Stimulated activated naive CD4-positive, alpha-beta T cell treated with Interleukin-2 at 50 U/mL for 16 hours (primary cell): ENCODE measurements at regions not wholly inside any gene's neighbourhood (a gene's known extent, or its start where the extent isn't known, plus 50 kb on each side); places are given as distances from the start of the nearest gene placed in this dataset.

Experiments
- DNase-seq: peaks from one replicate; lab custom pipeline; 2025; lab: John Stamatoyannopoulos, UW

DNA sequence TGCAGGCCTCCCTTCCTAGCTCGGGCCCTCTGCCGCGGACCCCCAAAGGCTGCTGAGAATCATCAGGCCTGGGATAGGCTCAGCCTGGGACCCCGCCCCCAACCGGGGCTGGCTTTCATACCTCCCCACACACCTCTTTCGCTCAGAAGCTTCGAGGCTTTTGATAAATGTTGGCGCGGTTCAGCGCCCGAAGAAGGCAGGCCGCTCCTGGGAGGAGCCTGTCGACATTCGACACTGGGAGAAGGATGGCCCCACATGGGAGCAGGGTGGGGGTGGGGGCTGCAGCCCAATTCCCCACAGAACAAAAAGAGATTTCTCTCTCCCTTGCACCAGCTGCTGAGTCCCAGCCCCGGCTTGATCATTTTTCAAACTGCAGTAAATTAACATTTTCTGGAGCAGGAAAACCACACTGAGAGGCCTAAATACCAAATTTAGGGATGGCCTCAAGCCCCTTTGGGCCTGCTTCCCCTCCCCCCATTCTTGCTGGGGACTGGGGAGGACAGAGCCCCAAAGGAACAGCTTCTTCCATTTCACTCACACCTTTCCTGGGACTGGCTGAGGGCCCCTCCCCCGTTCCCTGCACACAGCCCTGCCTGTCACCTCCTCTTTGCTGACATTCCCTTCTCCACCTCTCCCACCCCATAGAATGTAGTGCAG, 112.9 kb upstream of the PJA1 start:
- DNase-seq = no peak

DNA sequence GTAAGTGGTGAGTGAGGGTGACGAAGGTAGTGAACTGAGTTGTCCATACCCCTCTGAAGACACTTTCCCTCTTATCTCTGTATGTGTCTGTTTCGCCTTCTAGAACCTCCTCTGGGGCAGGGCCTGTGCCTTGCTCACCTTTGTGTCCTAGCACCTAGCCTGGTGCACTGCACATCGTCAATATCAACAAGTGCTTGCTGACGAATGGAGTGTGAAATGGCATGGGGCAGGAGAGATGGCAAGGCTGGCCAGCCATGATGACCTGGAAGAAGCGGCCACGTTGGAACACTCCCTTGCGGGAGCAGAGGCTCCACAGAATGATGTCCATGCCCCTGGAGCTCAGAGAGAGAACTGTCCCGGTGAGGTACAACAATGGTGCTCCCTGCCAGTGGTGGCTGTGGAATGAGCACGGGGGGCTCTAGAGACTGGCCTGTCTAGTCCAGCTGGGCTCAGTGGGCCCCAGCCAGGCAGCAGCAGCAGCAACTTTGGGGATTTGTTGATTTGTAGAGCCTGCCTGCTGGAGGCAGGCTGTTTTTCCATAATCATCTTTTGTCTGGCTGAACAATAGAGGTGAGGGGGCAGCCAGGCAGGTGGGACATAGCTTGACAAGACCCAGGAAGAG, 112.2 kb upstream of the PJA1 start:
- DNase-seq = no peak

DNA sequence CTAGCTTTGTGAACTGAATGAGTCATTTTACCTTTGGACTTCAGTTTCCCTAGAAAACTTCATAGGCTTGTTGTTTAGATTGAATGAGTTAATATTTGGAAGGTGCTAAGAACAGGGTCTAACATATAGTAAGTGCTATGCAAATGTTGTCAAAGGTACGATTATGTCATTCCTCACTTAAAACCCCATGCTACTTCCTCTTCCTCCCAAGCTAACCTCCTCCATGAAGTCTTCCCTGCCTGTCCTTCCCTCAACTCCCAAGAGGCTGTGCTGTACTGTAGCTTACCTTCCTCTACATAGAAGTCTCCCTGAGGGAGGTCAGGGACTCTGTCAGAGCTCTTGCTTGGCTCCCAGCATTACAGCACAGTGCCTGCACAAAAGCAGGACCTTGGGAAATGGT, 103.4 kb upstream of the PJA1 start:
- no peak for DNase-seq

DNA sequence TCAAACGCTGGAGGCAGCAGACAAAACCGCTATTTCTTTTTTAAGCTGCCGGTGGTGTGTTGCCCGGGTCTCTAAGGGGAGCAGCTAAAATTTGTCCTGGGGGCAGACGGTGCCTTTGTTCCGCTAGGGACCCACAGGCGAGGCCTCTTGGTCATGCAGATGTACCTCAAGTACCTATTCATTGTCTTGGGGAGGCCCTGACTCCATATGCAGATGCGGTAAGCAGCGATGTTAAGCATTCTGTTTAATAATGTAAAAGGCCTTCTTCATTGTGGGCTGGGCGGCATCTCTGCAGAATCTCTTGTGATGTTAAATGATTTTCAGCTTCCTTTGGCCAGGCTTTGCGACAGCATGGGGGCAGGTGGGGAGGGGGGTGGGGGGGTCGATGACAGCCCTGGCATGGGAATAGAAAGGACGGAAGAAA, 98.9 kb upstream of the PJA1 start:
- DNase-seq = no peak

DNA sequence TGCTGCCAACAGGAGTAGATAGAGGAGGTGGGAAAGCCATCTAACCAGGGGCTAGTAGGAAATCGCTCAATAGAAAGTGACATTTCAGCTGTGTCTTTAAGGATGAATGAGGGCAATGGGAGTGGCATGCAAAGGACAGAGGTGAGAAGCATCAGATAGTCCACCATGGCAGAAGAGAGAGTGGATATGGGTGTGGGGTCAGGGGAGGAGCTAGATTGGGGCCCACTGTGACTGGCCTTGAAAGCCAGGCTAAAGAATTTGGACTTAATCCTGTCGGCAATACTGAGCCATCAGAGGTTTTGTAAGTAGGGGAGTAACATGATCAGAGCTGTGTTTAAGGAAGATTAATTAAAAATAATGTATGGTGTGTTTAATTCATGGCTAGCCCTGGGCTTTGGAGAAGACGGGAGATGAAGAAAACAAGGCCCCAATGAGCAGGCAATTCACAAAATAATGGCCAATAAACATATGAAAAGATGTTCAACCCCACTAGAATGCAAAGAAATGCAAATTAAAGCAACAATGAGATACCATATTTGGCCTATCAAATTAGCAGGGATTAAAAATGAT, 98.1 kb upstream of the PJA1 start:
- DNase-seq = no peak

DNA sequence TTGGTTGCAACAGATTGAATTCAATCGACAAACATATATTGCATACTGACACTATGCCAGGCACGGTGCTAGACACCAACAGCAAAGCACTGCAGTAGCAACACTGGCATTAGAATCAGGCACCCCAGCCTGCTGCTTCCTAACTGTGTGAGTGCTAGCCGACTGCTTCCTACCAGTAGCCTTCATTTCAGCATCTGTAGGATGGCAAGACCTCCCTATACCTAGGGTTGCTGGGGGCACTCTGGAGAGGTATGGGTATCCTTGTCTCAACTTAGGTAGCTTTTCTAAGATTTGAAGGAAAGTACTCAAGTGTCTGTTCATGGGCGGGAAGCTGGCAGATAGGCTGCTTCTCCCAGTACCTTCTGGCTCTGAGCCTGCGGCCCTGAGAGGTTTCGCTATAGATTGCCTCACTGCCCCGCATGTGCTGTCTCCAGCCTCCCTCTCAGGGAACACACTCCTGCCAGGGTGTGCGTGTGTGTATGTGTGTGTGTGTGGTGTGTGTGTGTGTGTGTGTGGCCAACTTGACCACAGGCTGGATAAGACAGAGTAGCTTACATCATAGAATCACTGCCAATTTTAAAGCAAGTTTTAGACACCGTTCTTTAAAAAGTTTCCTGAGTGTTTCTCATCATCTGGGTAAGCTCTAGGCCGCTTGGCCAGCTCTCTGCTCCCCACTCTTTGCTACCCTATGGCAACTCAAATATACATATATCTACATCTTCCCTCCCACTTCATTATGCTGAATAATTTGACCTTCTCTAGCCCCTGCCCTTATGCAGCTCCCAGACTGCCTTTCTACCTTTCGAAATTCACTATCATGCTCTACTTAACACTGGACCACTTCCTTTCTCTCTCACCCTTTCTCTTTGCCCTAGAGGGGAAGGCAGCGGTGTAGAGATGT, 97.0 kb upstream of the PJA1 start:
- DNase-seq = no peak

DNA sequence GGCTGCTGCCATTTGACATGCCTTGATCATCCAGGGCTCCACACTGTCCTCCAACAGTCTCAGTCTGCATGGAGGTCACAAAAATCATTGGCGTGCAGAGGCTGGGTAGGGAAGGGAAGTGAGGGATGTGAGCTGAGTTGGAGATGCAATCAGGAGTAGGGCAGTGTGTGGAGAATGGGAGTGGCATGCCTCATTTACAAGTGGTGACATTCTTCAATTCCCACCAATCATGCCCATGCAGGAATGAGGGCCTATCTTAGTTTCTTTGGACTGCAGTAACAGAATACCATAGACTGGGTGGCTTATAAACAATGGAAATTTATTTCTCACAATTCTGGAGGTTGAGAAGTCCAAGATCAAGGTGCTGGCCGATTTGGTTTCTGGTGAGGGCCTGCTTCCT, 94.9 kb upstream of the PJA1 start:
- no peak for DNase-seq

DNA sequence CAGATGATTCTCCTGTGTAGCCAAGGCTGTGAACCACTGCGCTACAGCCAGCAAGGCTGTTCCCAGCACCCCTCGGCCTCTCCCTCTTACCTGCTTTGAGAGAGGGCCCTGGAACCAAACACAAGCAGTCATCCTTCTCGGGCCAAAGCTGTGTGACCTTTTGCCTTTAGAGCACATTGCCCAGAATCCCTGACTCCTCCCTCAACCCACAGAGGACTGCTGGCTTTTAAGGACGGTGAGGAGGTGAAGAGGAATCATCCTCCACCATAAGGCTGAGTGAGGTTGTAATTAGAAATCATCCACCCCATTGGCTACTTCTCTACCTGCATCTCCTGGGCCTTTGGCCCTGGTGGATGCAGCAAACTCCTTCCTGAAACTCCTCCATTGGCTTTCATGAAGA, 93.6 kb upstream of the PJA1 start:
- no peak for DNase-seq

DNA sequence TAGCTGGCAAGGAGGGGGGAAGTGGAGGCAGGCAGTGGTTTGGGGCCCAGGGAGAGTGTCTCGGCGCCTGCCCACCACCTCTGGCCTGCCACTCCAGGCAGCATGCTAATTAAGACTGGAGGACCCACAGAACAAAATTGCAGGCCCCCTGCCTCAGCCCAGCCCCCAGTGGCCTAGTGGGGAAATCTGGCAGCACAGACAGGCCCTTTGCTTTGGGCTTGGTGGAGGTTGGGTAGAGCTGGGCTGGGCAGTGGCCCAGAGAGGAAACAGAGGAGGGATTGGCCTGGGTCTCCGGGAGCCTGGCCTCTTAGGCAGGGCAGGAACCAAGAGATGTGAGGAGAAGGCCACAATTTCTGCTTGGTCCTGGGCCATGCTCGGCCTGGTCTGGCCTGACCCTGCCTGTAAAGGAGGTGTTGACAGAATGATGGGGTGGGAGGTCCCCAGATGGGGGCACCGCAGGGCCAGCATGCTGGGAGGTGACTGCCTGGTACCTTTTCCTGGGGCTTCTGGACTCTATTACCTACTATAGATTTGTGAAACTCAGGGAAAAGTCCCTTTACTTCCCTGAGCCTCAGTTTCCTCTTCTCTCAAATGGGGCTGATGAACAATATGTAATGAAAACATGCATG, 92.4 kb upstream of the PJA1 start:
- DNase-seq = no peak

DNA sequence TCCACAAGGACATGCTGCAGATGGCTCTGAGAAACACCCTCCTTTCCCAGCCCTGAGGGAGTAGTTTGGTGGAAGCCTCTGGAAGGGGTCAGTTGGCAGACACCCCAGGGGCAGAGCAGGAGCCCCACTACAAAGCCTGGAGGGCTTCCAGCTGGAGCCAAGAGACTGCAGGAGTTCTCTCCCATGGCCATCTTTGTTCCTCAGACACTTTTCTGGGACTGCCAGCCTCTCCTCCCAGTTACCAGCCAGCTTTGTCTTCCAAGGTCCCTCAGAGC, 91.0 kb upstream of the PJA1 start:
- DNase-seq = no peak

DNA sequence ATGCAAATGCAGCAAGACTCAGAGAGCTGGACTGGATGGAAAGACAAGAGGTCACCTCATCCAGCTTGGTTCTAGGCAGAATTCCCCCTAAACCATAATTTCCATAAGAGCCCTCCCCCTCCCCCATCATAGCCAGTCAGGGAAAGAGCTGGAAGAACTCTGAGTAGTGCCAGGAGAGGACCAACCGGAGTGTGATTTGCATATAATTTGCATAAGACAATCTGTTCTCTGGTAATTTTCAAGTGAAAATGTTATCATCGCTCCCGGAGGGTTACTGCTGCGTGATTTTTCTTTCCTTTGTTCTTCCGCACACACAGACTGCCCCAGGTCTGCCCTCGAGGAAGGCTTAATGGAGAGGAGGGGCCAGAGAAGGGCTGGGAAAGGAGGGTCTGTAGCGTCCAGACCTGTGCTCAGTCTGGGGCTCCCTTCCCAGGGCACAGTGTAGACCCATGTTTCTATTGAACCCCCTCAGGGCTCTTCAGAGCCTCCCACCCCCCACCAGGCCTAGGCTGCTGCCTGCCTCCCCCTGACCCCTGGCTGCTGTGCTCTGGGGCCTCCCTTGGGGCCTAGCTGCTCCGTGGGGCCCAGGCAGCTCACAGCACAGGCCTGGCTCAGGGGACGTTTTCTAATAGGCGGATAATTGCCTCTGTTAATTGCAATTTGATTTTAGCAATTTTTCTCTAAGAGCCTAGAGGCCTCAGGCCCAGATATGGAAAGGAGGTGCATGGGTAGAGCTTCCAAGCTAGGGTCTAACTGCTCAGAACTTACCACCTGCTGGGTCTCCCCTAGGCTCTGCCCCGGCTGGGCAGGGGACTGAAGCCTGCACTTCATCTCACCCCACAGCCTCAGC, 90.4 kb upstream of the PJA1 start:
- DNase-seq = no peak

DNA sequence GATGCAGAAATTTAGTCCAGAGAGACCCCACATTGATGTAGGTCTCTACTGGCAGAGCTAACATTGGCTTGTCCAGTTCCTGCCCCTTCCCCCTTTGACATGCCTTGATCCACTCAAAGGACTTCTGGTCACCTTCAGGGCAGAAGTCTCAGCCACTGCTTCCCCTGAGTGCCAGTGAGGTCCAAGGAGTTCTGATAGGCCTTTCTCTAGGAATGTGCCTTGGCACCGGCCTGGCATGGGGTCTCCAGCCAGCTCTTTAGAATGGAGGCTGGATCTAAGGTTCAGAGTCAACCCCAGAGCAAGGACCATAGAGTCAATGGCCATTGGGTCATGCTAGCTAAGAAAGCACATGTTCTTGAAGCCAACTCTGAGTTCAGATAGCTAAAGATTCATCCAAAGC, 88.6 kb upstream of the PJA1 start:
- DNase-seq = no peak

DNA sequence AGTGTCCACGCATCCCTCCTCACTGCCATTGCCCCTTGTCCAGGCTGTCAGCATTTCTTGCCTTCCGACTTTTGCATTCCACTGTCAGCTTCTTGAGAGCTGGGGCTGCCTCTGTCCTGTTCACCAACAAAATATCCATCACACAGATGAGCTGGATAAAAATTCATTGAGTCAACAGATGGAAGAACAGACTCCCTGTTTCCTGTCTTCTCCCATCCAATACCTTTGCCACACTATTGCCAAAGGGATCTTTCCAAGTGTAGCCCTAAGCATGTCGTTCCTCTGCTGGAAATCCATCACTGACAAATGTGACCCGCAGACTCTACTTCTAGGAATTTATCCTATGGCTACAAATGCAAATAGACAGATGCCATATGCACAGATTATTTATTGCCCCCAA, 78.0 kb upstream of the PJA1 start:
- no peak for DNase-seq

DNA sequence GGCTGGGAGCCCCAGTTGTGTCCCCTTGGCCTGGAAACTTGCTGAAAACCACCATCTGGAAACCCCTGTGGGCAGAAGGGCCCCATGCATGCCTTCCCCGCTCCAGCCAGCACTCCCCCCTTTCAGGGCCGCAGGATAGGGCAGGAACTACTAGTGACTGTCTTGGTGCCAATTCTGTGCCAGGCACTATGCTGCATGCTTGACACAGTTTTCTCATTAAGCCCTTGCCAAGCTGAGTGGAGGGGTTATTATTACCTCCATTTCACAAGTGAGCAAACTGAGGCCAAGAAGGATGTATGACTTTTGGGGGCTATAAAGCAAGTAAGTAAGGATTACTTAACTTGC, 73.6 kb upstream of the PJA1 start:
- DNase-seq = no peak

DNA sequence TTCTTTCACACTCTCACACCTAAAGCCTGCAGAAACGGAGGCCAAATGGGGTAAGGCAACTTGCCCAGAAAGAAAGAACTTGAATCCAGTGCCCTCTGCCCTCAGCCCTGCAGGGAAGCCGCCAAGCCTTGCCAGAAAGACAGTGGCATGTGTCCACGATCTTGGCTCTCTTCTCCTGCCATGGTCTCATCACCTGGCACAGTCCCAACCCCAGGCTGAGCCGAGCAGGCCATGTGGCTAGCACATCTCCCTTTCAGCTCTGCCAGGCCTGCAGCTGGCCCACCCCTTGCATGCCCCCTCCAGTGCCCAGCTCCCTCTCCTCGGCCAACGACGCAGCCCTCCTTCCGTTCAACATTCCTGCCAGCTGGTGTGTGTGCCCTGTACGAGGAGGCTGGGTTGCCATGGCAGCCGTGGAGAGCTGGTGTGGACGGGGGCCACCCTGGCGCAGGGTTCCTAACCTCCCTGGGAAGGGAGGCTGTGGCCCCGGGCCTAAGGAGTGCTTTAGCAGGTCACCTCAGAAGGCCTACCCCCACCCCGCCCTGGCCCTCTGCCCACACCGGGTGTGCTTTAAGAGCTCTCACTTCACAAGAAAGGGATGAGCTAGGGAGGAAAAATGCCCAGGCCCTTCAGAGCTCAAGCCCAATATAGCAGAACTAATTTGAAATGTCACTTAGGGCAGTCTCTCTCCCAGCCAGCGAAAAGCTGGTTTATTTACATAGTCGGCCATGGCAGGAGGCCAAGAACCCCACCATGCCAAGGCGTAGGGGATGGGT, 73.0 kb upstream of the PJA1 start:
- no peak for DNase-seq

DNA sequence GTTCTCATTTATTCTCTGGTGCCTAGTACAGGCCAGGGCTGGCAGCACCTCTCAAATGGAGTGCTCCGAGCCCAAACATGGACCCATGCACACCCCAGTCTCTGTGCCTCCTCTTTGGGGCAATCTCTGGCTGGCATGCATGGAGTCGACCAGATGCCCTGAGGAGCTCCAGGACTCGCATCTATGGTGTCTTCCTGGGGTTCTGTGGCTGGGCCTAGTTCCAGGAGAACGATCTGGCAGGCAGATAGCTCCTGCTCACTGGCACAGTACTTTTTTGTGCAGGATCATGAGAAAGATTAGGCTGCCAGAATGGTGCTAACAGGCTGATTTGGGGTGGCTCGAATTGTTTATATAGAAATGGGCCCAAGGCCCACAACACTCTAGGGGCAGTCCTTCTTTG, 72.0 kb upstream of the PJA1 start:
- no peak for DNase-seq

DNA sequence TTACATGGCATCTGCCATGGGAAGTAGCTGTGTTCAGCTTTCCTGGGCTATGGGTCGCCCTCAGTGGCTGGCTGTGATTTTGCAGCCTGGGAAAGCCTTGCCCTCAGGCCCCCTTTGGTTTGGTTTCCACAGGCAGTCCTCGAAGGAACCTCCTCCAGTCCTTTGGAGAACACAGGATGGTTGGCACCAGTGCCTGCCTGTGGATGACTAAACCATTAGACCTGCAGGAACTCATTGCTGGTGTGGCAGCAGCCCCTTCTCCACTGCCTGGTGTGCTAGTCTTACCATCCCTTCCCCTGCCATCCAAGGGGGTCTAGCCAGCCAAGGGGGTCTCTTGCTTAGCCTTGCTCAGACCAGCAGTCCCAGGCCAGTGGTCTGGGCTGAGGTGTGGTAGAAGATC, 71.4 kb upstream of the PJA1 start:
- DNase-seq = no peak

DNA sequence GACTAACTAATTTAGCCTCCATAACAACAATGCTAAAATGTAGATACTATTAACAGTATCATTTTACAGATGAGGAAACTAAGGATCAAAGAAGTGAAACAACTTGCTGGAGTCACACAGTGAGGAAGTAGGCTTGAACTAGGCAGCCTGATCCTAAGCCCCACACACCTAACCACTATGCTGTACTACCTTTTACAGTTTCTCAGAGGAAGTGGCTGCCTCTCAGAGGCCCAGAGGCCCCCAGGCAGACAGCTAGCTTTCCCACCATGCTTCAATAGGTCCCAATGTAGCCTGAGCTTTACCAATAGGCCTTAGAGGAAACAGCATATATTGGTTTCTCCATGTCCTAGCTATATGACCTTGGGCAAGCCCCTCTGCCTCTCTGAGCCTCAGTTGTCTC, 69.4 kb upstream of the PJA1 start:
- DNase-seq = no peak

DNA sequence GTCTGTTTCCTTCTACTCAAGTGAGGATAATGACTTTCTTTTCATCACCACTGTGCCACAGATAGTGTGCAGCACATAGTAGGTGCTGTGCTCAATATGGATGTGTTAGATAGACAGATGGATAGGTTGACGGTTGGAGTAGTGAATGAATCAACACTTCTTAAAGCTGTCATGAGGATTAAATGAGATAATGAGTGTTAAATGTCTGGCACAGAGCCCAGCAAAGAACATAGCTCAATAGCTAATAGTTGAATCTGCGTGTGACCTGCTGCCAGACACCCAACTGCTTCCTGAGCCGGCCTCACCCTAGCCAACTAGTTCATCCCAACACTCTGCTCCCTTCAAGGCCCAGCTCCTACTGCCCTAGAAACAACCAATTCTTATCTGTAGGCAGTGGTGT, 67.7 kb upstream of the PJA1 start:
- no peak for DNase-seq

DNA sequence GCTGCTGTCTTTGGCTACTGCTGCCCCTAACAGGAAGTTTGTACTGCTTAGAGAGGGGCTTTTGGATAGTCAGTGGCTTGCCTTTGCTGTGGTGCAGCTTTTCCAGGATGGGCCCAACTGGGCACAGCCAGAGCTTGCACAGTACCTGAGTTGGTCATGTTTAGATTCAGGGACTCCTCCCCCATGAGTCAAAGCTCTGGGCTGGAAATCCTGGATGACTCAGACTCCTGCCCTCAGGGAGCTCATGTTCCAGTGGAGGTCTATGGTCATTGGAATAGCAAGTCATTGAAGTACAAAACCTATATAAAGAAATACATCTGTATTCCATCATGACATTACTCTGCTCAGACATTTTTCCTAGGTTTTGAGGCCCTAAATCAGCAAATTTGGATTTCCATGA, 66.7 kb upstream of the PJA1 start:
- no peak for DNase-seq

DNA sequence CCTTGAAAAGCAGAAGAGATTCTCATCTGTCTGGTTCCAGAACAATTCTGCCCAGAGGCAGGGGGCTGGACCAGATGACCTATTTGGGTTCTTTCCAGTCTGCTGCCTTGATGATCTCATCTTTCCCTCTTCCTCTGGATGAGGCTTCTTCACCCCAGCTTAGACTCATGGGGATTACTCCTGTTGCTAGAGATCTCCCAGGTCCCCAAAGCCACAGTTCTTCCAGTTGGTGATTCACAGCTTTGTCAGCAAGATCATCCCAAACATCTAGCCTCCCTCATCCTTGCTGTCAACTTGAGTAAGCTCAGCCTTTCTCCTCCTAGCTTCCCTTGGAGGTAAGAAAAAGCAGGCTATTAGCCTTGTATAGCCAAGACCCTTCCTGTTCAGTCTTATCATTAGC, 64.2 kb upstream of the PJA1 start:
- no peak for DNase-seq
